Uterus (tissue), 2 donors: ENCODE measurements at regions not wholly inside any gene's neighbourhood (a gene's known extent, or its start where the extent isn't known, plus 50 kb on each side); places are given as distances from the start of the nearest gene placed in this dataset.

Experiments
- POLR2A ChIP-seq, 2 donors: fragments of 450-650 bp; IDR thresholded peaks; one replicate each; pipeline ENCODE4 v1.6.1; 2016; ENCODE audit warnings: antibody characterized with exemption in 2 of 2, mild to moderate bottlenecking in 1 of 2, moderate library complexity in 1 of 2
- TF ChIP-seq, protein P1 (sequence below), 4 experiments: fragments of 200-600 bp in 2 of 4; fragments of 450-650 bp in 2 of 4; sonication (generic) in 2 of 4; IDR thresholded peaks; one replicate each; pipeline ENCODE4 v1.5.1; 2016 to 2019; ENCODE audit warnings: antibody characterized with exemption in 4 of 4, mild to moderate bottlenecking in 2 of 4, moderate library complexity in 1 of 4

DNA sequence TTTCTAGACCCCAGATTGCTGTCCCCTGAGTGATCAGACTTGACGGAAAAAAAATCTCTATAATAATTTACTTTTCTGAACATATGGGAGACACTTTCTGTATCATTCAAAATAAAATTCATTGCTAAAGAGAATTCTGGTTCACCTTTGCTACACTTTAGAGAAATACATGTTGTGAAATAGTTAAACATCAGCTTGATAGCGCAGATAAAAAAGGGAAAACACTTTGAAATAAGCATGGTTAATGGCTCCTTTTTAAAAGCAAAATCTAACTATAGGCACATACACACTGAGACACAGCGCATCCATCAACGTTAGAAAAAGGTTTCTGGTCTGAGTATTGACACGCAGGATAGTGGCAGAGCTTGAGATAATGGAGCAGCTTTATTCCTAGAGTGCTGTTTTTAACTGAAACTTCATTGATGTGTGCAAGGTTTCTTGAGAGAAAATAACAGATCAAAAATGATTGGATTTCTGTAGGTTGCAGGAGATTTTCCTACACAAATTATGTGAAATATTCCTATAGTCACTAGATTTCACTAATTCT lies 341.2 kb downstream of the MZT1 start:
- TF ChIP-seq, protein P1, sequence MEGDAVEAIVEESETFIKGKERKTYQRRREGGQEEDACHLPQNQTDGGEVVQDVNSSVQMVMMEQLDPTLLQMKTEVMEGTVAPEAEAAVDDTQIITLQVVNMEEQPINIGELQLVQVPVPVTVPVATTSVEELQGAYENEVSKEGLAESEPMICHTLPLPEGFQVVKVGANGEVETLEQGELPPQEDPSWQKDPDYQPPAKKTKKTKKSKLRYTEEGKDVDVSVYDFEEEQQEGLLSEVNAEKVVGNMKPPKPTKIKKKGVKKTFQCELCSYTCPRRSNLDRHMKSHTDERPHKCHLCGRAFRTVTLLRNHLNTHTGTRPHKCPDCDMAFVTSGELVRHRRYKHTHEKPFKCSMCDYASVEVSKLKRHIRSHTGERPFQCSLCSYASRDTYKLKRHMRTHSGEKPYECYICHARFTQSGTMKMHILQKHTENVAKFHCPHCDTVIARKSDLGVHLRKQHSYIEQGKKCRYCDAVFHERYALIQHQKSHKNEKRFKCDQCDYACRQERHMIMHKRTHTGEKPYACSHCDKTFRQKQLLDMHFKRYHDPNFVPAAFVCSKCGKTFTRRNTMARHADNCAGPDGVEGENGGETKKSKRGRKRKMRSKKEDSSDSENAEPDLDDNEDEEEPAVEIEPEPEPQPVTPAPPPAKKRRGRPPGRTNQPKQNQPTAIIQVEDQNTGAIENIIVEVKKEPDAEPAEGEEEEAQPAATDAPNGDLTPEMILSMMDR (IDR thresholded peaks at IDR 0.05) = no peak
- no peak for TF ChIP-seq POLR2A (IDR thresholded peaks at IDR 0.05)
